ENCODE measurements at regions not wholly inside any gene's neighbourhood (a gene's known extent, or its start where the extent isn't known, plus 50 kb on each side); places are given as distances from the start of the nearest gene placed in this dataset.
"Not testable (repeated sequence)": the region's sequence is repeated elsewhere in the genome, so short reads cannot be mapped to it uniquely, and the experiment has no call there.

DNA sequence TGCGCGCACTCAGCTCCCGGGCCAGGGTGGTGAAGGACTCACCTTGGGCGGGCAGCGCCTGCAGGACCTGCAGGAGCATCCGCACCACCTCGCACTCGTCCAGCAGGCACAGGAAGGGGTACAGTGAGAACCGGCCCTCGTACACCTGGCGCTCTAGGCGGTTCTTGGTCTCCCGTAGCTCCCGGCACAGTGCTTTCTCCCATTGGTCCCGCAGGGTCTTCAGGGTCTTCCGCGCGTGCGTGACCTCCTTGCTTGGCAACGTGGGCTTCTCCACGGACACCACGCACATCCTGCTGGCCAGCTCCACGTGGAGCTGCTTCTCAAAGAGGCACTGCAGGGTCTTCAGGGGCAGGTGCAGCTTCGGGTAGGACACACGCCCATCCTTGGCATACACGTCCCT lies 74.1 kb upstream of the MED13 start:
- Histone ChIP-seq H3K9me3 (no peaks in the 10 kb centered on the region), H3K27ac (no peak overlapping the region), H3K4me1 (peaks cover 0 to 10% (median 5%) of the 10 kb centered on the region in 4 donors), H3K36me3 (no peaks in the 10 kb centered on the region), H3K27me3 (peaks cover 3 to 23% (median 23%) of the 10 kb centered on the region in 3 donors), H3K4me3 (no peak overlapping the region)
- TF ChIP-seq, protein P1, sequence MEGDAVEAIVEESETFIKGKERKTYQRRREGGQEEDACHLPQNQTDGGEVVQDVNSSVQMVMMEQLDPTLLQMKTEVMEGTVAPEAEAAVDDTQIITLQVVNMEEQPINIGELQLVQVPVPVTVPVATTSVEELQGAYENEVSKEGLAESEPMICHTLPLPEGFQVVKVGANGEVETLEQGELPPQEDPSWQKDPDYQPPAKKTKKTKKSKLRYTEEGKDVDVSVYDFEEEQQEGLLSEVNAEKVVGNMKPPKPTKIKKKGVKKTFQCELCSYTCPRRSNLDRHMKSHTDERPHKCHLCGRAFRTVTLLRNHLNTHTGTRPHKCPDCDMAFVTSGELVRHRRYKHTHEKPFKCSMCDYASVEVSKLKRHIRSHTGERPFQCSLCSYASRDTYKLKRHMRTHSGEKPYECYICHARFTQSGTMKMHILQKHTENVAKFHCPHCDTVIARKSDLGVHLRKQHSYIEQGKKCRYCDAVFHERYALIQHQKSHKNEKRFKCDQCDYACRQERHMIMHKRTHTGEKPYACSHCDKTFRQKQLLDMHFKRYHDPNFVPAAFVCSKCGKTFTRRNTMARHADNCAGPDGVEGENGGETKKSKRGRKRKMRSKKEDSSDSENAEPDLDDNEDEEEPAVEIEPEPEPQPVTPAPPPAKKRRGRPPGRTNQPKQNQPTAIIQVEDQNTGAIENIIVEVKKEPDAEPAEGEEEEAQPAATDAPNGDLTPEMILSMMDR (IDR thresholded peaks at IDR 0.05): no peak
- TF ChIP-seq EP300 (IDR thresholded peaks at IDR 0.05) (no peak), POLR2A (IDR thresholded peaks at IDR 0.05) (no peak), POLR2AphosphoS5 (IDR thresholded peaks at IDR 0.05) (no peak)
- intact Hi-C loops (cut with DNase I): no loop called here
- no peak for DNase-seq
- WGBS, 2 donors: 79 to 92% methylated on average over 26 of the region's 26 CpGs

DNA sequence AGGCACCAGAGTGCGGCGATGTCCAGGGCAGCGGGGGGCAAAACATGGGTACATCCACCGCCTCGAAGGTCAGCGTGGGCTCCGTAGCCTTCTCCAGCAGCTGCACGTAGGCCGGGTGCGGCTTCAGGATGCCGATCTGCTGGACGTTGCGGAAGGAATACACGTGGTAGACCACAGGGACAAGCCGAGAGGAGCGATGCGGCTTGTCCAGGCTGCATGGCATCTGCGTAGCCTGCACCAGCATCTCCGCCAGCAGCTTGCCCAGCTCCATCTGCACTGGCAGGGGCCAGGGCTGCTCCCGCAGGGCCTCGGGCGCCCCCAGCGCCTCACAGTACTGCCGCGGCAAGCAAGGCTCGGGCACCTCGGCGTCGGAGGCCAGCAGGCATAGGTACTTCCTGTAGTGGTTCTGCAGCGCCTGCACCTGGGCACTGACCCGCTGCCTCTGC lies 73.6 kb upstream of the MED13 start:
- H3K27me3 ChIP-seq: peaks cover 3 to 23% (median 23%) of the 10 kb centered on the region in 3 donors
- H3K27ac ChIP-seq; DNase-seq; H3K36me3 ChIP-seq; H3K9me3 ChIP-seq; intact Hi-C loops (cut with DNase I): not testable (repeated sequence)
- 26 to 60% methylated on average over 31 of the region's 31 CpGs for WGBS, 2 donors
- peak overlapping the region in 1 of 4 donors; percentile 21 for H3K4me3 ChIP-seq
- peaks cover 0 to 10% (median 5%) of the 10 kb centered on the region in 4 donors for H3K4me1 ChIP-seq

DNA sequence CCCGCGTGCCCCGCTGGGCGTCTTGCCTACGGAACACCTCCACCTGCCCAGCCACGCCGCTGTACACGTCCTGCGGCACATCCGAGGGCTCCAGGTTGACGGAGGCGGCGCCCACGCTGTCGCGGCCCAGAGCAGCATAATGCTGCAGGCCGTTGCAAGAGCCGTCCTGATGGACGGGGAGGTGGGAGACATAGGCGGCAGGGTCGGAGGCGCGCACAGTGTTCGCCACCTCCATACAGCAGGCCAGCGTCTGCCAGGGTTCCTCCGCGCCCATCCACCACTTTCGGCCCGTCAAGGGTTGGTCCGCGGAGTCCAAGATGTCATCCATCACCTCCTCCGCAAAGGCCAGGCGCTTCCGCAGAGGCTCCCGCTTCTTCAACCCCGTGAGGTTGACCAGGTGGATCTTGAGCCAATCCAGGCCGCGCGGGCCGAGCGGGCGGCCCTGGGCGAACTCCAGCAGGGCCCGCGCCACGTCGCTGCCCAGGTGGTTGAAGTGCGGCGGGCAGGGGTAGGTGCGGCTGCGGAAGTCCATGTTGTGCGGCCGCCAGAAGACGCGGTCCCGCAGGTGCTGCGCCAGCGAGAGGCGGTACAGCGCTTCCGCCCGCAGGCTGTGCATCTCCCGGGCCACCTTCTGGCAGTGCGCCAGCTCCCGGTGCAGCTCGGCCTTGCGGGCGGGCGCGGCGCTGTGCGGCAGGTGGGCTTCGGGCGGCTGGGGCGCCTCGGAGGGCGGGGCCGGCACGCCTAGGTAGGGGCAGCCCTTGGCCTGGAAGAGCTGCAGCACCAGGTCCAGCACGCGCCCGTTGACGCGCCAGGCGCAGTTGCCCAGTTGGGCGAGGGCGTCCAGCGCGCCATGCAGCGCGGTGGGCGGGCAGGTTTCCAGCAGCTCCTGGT lies 72.9 kb upstream of the MED13 start:
- peaks cover 3 to 23% (median 23%) of the 10 kb centered on the region in 3 donors for H3K27me3 ChIP-seq
- H3K4me1 ChIP-seq: peaks cover 0 to 10% (median 5%) of the 10 kb centered on the region in 4 donors
- peak overlapping the region in 1 of 4 donors; percentile 21 for H3K4me3 ChIP-seq
- H3K36me3 ChIP-seq; H3K9me3 ChIP-seq; H3K27ac ChIP-seq; DNase-seq; intact Hi-C loops (cut with DNase I): not testable (repeated sequence)
- WGBS, 2 donors: 26 to 45% methylated on average over 92 of the region's 92 CpGs

DNA sequence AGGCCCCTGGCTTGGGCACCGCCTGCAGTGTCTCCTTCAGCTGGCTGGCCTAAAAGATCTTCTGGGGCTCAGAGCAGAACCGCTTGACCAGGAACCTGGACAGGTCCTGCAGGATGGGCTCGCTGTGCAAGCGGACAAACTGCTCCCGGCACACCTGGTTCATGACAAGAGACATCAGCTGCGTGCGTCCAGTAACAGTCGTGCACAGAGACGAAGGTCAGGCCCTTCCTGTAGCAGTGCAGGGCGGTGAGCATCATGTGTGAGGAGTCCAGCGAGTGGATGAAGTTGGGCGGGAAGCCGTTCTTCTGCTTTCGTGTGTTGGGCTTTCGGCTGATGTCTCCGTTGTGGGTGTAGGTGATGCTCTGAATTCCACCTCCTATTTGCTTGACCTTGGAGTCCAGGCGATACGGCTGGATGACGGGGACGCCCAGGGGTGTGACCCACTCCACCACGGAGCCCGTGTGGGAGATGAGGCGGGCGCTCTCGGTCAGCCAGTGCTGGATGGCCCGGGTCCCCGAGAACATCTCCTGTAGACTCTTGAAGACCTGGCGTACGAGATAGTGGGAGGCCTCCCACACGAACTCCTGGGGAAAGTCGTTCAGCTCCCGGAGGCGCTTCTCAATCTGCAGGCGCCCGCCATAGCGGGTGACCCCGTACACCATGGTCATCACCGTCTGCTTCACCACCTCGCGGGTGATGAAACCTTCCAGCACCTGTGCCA lies 72.1 kb upstream of the MED13 start:
- DNase-seq; H3K4me3 ChIP-seq; H3K9me3 ChIP-seq; intact Hi-C loops (cut with DNase I); H3K27ac ChIP-seq; H3K36me3 ChIP-seq: not testable (repeated sequence)
- WGBS, 2 donors: 94 to 96% methylated on average over 40 of the region's 40 CpGs
- peaks cover 0 to 10% (median 5%) of the 10 kb centered on the region in 4 donors for H3K4me1 ChIP-seq
- peaks cover 3 to 23% (median 23%) of the 10 kb centered on the region in 3 donors for H3K27me3 ChIP-seq

DNA sequence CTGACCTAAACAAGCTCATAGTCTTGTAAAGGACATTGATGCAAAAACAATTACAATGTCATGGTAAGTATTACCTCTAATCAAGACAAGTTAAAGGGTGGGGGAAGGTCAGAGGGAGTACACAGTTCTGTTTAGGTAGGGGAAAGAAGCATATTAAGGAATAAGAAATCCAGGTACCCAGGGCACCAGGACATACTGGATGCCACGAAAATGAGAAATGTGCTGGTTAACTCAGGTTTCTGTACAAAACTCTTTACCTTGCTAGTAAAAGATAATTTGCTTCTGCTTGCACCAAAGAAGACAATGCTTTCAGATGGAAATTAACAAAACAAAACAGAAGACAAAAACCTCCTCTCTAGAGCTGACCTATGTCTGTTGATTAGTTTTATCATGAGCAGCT lies 70.7 kb upstream of the MED13 start:
- Histone ChIP-seq H3K36me3 (no peaks in the 10 kb centered on the region), H3K27me3 (peaks cover 3 to 23% (median 23%) of the 10 kb centered on the region in 3 donors), H3K27ac (no peak overlapping the region), H3K9me3 (no peaks in the 10 kb centered on the region), H3K4me1 (peaks cover 0 to 10% (median 5%) of the 10 kb centered on the region in 4 donors), H3K4me3 (no peak overlapping the region)
- WGBS, 2 donors: 91 to 93% methylated on average over 1 of the region's 1 CpG
- no peak for DNase-seq
- TF ChIP-seq EP300 (IDR thresholded peaks at IDR 0.05) (no peak), POLR2AphosphoS5 (IDR thresholded peaks at IDR 0.05) (no peak), POLR2A (IDR thresholded peaks at IDR 0.05) (no peak)
- TF ChIP-seq, protein P1 (IDR thresholded peaks at IDR 0.05): no peak
- intact Hi-C loops (cut with DNase I): no loop called here

DNA sequence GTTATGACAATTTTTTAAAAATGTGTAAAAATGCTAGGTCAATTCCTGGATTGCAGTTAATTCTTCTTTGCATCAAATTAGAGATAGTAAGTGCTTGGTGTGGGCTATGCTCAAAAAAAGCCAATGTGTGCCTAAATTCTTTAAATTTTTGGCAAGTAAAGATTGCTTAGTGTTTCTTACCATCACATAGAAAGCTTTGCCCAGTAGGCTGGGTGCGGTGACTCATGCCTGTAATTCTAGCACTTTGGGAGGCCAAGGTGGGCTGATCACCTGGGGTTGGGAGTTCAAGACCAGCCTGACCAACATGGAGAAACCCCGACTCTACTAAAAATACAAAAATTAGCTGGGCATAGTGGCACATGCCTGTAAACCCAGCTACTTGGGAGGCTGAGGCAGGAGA lies 70.0 kb upstream of the MED13 start:
- DNase-seq; H3K4me3 ChIP-seq; H3K36me3 ChIP-seq; intact Hi-C loops (cut with DNase I); H3K9me3 ChIP-seq; H3K27ac ChIP-seq: not testable (repeated sequence)
- 91 to 94% methylated on average over 2 of the region's 2 CpGs for WGBS, 2 donors
- H3K4me1 ChIP-seq: peaks cover 0 to 10% (median 5%) of the 10 kb centered on the region in 4 donors
- H3K27me3 ChIP-seq: peaks cover 3 to 23% (median 23%) of the 10 kb centered on the region in 3 donors

All from sigmoid colon (tissue), 6 donors.